GM19397 (cell line): ENCODE measurements at regions not wholly inside any gene's neighbourhood (a gene's known extent, or its start where the extent isn't known, plus 50 kb on each side); places are given as distances from the start of the nearest gene placed in this dataset.
A peak's percentile ranks its signal among the peaks of the same experiment; 100 is the strongest.
"Not testable (repeated sequence)": the region's sequence is repeated elsewhere in the genome, so short reads cannot be mapped to it uniquely, and the experiment has no call there.

Experiments used
- ATAC-seq: cut with Tn5 transposase; IDR thresholded peaks from one replicate; pipeline ENCODE4 v1.9.1; 2021; ENCODE audit warnings: mild to moderate bottlenecking, moderate library complexity; ENCODE audit not compliant: unreplicated experiment

GRCh38 chr10:84698989-84699388 is 370.6 kb downstream of the CCSER2 start:
- ATAC-seq = no peak

- ATAC-seq = no peak
Measured at GRCh38 chr10:84700668-84701369, 372.4 kb downstream of the CCSER2 start.

GRCh38 chr10:84701370-84701720 is 373.0 kb downstream of the CCSER2 start:
- ATAC-seq = no peak

- ATAC-seq = no peak
Measured at GRCh38 chr10:84704101-84704500, 375.7 kb downstream of the CCSER2 start.

- no peak for ATAC-seq
Measured at GRCh38 chr10:84706431-84706830, 378.0 kb downstream of the CCSER2 start.

- no peak for ATAC-seq
Measured at GRCh38 chr10:84706875-84707274, 378.5 kb downstream of the CCSER2 start.

- peak; percentile 72 for ATAC-seq
Measured at GRCh38 chr10:84715911-84716310, 387.5 kb downstream of the CCSER2 start.

- no peak for ATAC-seq
Measured at GRCh38 chr10:84718877-84719616, 390.7 kb downstream of the CCSER2 start.

GRCh38 chr10:84719687-84720086 is 391.3 kb downstream of the CCSER2 start:
- no peak for ATAC-seq

GRCh38 chr10:84727398-84727797 is 399.0 kb downstream of the CCSER2 start:
- no peak for ATAC-seq

- not testable (repeated sequence) for ATAC-seq
Measured at GRCh38 chr10:84739126-84739525, 410.7 kb downstream of the CCSER2 start.

GRCh38 chr10:84739641-84740040 is 411.3 kb downstream of the CCSER2 start:
- ATAC-seq = no peak

GRCh38 chr10:84743483-84743882 is 415.1 kb downstream of the CCSER2 start:
- no peak for ATAC-seq

GRCh38 chr10:84755311-84755710 is 426.9 kb downstream of the CCSER2 start:
- no peak for ATAC-seq

GRCh38 chr10:84756653-84757052 is 428.3 kb downstream of the CCSER2 start:
- not testable (repeated sequence) for ATAC-seq

GRCh38 chr10:84761994-84762614 is 433.7 kb downstream of the CCSER2 start:
- ATAC-seq = not testable (repeated sequence)

- ATAC-seq = no peak
Measured at GRCh38 chr10:84762754-84763394, 434.5 kb downstream of the CCSER2 start.

- ATAC-seq = no peak
Measured at GRCh38 chr10:84763965-84764364, 435.6 kb downstream of the CCSER2 start.

- no peak for ATAC-seq
Measured at GRCh38 chr10:84765086-84765485, 436.7 kb downstream of the CCSER2 start.

GRCh38 chr10:84765656-84766055 is 437.3 kb downstream of the CCSER2 start:
- no peak for ATAC-seq

- no peak for ATAC-seq
Measured at GRCh38 chr10:84766923-84767322, 438.5 kb downstream of the CCSER2 start.

- no peak for ATAC-seq
Measured at GRCh38 chr10:84768132-84768531, 439.7 kb downstream of the CCSER2 start.
